HL-60 (cell line): ENCODE measurements at regions not wholly inside any gene's neighbourhood (a gene's known extent, or its start where the extent isn't known, plus 50 kb on each side); places are given as distances from the start of the nearest gene placed in this dataset.

Experiments used
- DNase-seq, 2 experiments: peaks; one replicate each; pipeline ENCODE4 v3.0.0-alpha.2; 2010 to 2020; ENCODE audit warnings: low read depth in 1 of 2, low spot score in 1 of 2
- H3K27ac ChIP-seq: fragments of 250-450 bp; sonication (Bioruptor Pico); replicated peaks from 2 replicates; pipeline ENCODE4 v1.5.1; 2020; ENCODE audit warnings: mild to moderate bottlenecking, moderate library complexity
- H3K27me3 ChIP-seq: fragments of 250-450 bp; sonication (Bioruptor Pico); 2 replicates; pipeline ENCODE4 v1.5.1; 2021; ENCODE audit warnings: mild to moderate bottlenecking, moderate library complexity; ENCODE audit not compliant: insufficient read depth, poor library complexity, severe bottlenecking
- H3K4me3 ChIP-seq: replicated peaks from 2 replicates; pipeline ENCODE4 v1.5.1; 2011; ENCODE audit warnings: mild to moderate bottlenecking, control low read depth, low read length; ENCODE audit not compliant: insufficient read depth
- CTCF ChIP-seq: IDR thresholded peaks from one replicate; pipeline ENCODE4 v1.5.1; 2011; ENCODE audit warnings: low read length, control low read depth, inconsistent platforms; ENCODE audit not compliant: insufficient read depth
- GABPA ChIP-seq: IDR thresholded peaks from 2 replicates; pipeline ENCODE4 v1.6.1; 2012; ENCODE audit warnings: low read depth
- POLR2AphosphoS5 ChIP-seq: IDR thresholded peaks from 2 replicates; pipeline ENCODE4 v1.6.1; 2012; ENCODE audit warnings: low read depth
- REST ChIP-seq: IDR thresholded peaks from 2 replicates; pipeline ENCODE4 v1.6.1; 2012; ENCODE audit warnings: low read depth; ENCODE audit not compliant: insufficient replicate concordance
- SPI1 ChIP-seq: IDR thresholded peaks from 2 replicates; pipeline ENCODE4 v1.6.1; 2012; ENCODE audit warnings: low read depth, mild to moderate bottlenecking, borderline replicate concordance

GRCh38 chr2:192978395-192978794 lies 783.7 kb upstream of the TMEFF2 start:
- DNase-seq: no peak
- no peak for TF ChIP-seq SPI1
- TF ChIP-seq GABPA: no peak
- no peak for TF ChIP-seq POLR2AphosphoS5
- no peak for TF ChIP-seq REST
- TF ChIP-seq CTCF: no peak
- H3K4me3 ChIP-seq: no peak overlapping the region

GRCh38 chr2:192971981-192972380 lies 777.2 kb upstream of the TMEFF2 start:
- Histone ChIP-seq H3K4me3 (no peak overlapping the region), H3K27me3 (no peaks in the 10 kb centered on the region), H3K27ac (no peak overlapping the region)
- no peak for DNase-seq
- TF ChIP-seq SPI1 (no peak), POLR2AphosphoS5 (no peak), REST (no peak), CTCF (no peak), GABPA (no peak)

More at GRCh38 chr2:192978395-192978794, 783.7 kb upstream of the TMEFF2 start:
- H3K27me3 ChIP-seq: no peaks in the 10 kb centered on the region
- H3K27ac ChIP-seq: no peak overlapping the region

- Histone ChIP-seq H3K4me3 (no peak overlapping the region), H3K27ac (no peak overlapping the region), H3K27me3 (no peaks in the 10 kb centered on the region)
- TF ChIP-seq POLR2AphosphoS5: no peak
- TF ChIP-seq CTCF: no peak
- TF ChIP-seq REST: no peak
- TF ChIP-seq GABPA: no peak
- no peak for TF ChIP-seq SPI1
- DNase-seq: no peak
Observed at GRCh38 chr2:192969055-192969454, 774.3 kb upstream of the TMEFF2 start.
